ENCODE measurements at regions not wholly inside any gene's neighbourhood (a gene's known extent, or its start where the extent isn't known, plus 50 kb on each side); places are given as distances from the start of the nearest gene placed in this dataset.
"Not testable (repeated sequence)": the region's sequence is repeated elsewhere in the genome, so short reads cannot be mapped to it uniquely, and the experiment has no call there.

DNA sequence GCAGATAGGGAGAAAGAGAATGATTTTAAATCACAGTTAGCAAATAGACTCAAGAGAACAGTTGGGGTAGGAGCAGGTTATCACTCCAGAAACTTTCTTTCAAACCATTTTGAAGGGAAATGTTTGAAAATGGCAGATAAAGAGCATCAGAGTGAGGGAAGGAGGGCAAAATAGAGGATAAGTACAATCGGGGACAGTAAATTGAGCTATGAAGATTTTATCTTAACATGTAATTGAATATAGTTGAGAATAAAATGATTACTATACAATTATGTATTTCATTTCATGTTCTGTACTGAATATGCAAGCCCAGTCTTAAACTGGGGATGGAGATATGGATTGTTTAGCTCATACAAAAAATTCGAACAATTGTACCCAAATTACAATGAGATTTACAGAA is 54.0 kb downstream of the MAP10 start:
- no peak for TF ChIP-seq GATA1 (IDR thresholded peaks at IDR 0.05; ENCODE audit: low read depth, low read length)
- TF ChIP-seq POLR2A (IDR thresholded peaks at IDR 0.05; ENCODE audit: low read length): no peak
- no peak for DNase-seq

DNA sequence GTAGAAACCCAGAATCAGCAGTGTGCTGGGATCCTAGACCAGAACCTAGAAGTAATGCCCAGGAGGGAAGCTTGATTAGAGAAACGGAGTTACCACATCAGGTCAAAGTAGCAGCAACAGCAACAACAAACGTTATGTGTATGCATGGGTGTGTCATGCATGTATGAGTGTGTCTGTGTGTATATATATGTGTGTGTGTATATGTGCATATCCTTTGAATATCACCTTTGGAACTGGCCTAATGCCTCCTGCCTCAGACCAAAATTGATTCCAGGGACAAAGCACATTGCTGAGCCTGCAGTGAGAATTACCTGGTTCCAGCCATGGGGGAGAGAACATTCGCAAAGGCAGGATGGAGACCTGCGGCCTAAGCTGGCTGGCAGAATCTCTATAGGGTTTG is 55.9 kb downstream of the MAP10 start:
- no peak for DNase-seq

DNA sequence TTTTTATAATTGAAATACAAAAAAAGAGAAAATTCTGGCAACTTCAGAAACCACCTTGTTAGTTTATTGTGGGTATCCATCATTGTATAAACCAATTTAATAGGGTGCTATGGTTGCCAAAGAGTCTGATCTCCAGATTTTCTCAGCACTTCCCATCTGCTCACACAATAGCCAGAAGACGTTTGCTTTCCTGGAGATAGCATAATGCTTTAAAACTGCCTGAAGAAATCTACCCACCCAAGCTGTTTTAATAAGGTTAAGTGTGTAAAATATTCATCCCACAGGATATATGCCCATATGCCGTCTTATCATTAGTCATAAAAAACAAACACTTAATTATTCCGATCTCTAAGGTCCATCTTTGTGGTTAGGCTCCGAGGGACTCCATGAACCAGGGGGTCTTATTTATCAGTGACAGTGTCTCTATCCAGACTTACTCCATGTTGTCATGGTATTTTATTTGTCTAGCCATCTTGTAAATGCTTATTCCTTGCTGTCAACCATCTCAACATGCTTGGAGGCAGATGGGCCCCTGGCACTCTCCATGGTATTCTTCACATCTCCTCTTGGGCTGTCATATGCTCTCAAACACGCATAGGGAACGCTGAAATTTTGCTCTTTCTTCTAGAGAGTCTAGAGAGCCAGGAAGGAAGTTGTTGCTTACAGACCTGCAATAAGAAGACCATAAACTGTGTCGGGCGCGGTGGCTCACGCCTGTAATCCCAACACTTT is 58.5 kb downstream of the MAP10 start:
- TF ChIP-seq GATA1 (IDR thresholded peaks at IDR 0.05; ENCODE audit: low read depth, low read length): no peak
- no peak for TF ChIP-seq POLR2A (IDR thresholded peaks at IDR 0.05; ENCODE audit: low read length)
- DNase-seq: no peak

More for the DNA sequence above, 55.9 kb downstream of the MAP10 start:
- no peak for TF ChIP-seq GATA1 (IDR thresholded peaks at IDR 0.05; ENCODE audit: low read depth, low read length)
- TF ChIP-seq POLR2A (IDR thresholded peaks at IDR 0.05; ENCODE audit: low read length): no peak

DNA sequence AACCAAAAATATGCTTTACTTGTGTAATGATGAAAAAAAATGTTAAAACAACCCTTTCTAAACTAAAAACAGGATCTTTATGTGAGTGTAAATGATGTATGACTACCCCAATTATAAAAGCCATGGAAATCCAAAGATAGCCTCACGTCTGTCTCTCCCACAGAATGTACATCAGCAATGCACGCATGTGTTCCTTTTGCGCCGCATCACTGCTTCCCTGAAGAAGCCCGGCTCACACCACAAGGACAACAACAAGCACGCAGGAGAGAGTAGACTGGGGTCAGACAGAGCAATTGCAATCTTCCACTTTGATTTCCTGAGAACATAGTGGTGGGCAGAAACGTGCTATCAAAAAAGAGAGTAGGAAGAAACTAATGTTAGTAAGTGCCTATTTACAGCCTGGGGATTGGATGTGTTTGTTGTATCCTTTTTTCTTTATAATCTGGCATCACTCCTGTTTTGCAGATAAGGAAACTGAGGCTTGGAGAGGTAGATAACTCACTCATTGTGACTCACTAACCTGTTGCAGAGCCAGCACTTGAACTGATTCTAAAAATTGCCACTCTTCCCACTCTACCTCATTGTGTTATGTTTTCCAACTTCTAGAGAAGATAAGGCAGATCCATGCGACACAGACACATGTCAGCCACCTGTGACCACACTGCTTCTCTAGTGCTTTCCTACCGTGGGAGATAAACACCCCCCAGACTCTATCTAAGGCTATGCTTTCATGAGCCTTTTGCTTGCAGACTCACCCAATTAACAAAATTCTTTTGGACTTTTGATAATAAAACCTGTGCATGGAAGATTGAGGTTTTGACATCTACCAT is 60.1 kb downstream of the MAP10 start:
- no peak for DNase-seq
- TF ChIP-seq POLR2A (IDR thresholded peaks at IDR 0.05; ENCODE audit: low read length): no peak
- no peak for TF ChIP-seq GATA1 (IDR thresholded peaks at IDR 0.05; ENCODE audit: low read depth, low read length)

DNA sequence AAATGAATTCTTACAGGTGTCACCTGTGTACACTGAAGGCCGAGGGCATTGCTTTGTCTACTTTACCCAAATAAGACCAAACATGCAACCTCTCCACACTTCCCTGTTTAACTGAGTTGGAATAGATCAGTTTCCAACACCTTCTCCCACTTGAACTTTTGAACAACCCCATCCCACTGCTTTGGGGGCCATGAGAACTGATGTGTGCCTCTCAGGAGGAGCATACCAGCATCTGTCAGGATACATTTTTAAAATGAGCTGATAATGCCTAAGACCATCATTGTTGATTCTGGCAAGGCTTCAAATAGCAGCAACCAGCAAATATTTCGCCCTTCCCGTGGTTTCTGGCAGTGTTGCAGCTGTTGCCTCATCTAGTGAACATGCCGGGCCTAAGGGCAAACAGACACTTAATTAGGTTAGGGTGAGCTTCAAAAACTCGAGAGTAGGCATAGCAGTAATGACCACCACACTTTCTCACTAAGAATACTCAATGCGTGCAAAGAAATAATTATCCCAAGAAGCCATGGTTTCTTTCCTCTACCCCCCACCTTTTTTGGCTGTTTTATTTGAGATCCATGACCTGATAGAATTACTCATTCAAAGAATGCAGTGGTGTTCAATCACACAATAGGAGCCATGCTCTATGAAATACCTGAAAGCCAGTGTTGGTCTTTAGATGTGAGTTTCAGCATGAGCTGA is 63.7 kb downstream of the MAP10 start:
- DNase-seq: no peak
- TF ChIP-seq POLR2A (IDR thresholded peaks at IDR 0.05; ENCODE audit: low read length): no peak
- TF ChIP-seq GATA1 (IDR thresholded peaks at IDR 0.05; ENCODE audit: low read depth, low read length): no peak

DNA sequence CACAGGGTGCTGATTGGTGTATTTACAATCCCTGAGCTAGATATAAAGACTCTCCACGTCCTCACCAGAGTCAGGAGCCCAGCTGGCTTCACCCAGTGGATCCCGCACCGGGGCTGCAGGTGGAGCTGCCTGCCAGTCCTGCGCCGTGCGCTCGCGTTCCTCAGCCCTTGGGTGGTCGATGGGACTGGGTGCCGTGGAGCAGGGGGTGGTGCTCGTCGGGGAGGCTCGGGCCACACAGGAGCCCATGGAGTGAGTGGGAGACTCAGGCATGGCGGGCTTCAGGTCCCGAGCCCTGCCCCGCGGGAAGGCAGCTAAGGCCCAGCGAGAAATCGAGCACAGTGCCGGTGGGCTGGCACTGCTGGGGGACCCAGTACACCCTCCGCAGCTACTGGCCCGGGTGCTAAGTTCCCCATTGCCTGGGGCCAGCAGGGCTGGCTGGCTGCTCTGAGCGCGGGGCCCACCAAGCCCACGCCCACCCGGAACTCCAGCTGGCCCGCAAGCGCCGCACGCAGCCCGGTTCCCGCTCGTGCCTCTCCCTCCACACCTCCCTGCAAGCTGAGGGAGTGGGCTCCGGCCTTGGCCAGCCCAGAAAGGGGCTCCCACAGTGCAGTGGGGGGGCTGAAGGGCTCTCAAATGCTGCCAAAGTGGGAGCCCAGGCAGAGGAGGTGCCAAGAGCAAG is 66.2 kb downstream of the MAP10 start:
- not testable (repeated sequence) for DNase-seq

DNA sequence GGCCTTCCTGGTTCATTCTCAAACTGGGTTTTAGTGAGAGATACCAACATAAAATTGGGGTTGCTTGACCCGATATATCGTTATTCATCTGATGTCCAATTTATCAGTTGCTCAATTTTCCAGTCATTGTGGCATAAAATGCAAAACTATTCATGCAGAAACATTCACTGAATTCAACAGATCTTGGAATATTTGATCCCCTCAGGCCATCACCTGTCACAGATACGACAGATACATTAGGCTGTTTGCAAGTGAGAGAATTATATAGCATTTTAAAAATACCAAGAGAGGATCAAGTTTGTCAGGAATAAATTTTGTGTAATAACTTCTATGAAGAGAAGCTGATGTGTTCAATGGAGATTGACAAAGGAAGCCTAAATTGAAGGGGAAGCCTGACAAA is 67.1 kb downstream of the MAP10 start:
- no peak for TF ChIP-seq POLR2A (IDR thresholded peaks at IDR 0.05; ENCODE audit: low read length)
- no peak for DNase-seq

DNA sequence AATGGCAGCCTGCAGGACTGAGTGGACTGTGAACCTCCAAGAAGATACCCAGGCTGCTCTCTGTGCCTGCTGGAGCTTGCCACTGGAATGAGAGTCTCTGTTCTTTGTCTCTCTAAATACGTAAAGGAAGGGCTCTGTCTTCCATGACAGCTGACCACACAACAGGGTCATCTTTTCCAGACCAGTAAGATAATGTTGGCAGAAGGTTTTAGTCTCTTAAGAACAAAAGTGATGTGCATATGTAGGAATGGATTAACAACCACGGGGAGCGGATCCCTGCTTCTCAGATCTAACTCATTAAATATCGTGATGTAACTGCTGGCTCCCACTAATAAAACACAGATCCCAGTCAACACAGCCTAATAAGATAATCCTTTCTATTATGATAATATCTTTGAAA is 67.5 kb downstream of the MAP10 start:
- TF ChIP-seq GATA1 (IDR thresholded peaks at IDR 0.05; ENCODE audit: low read depth, low read length) (no peak), POLR2A (IDR thresholded peaks at IDR 0.05; ENCODE audit: low read length) (no peak)

DNA sequence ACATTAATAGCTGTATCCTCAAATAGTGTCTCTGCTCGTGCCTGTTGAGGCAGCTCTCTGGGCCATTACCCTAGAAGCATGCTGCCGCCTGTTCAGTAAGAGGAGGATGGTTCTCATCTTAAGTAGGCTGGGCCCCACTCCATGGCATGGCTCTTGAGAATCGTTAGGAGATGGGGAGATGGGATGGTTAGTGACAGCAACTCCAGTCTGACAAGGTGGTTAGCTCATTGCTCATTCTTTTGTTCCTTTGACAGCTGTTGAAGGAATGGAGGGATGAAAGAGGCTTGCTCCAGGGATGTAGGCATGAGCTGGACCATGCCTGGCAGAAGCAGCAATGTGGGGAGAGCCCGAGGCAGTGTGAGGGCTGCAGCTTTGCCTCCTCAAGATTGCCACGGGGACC is 68.2 kb downstream of the MAP10 start:
- DNase-seq: no peak
- no peak for TF ChIP-seq GATA1 (IDR thresholded peaks at IDR 0.05; ENCODE audit: low read depth, low read length)
- TF ChIP-seq POLR2A (IDR thresholded peaks at IDR 0.05; ENCODE audit: low read length): no peak

More for the DNA sequence above, 67.5 kb downstream of the MAP10 start:
- no peak for DNase-seq

DNA sequence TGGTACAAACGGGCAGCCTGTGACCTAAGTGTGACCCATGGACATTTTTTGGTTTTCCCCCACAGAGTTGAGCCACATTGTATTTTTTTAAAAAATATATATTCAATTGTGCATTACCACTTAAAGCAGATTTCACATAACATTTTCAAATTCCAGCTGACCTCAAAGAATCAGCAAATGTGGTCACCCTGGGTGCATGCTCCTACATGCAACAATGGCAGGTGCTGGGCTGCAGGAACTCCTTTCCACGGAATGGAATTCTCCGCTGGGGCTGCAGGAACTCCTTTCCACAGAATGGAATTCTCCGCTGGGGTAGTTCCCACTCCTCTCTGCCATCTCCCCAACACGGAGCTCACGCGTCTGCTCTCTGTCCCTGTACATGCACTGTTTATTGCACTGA is 68.7 kb downstream of the MAP10 start:
- TF ChIP-seq GATA1 (IDR thresholded peaks at IDR 0.05; ENCODE audit: low read depth, low read length) (no peak), POLR2A (IDR thresholded peaks at IDR 0.05; ENCODE audit: low read length) (no peak)
- DNase-seq: no peak

DNA sequence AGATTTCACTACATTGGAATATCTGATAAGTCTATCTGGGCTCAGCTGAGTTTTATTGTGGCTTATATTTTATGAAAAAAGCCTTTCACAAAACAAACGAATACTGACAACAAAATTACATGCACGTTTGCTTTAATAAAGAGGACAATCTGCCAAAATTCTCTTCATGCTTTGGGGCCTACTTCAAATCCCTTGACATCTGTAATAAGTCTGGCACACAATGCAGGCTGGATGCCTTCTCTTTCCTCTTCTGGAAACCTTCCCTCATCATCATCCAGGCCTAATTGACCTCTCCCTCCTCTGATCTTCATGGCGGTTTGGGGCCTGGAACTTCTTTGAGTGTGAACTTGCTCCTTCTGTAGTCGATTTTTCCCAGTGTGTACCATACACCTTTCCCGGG is 70.3 kb downstream of the MAP10 start:
- DNase-seq: no peak
- TF ChIP-seq POLR2A (IDR thresholded peaks at IDR 0.05; ENCODE audit: low read length) (no peak), GATA1 (IDR thresholded peaks at IDR 0.05; ENCODE audit: low read depth, low read length) (no peak)

DNA sequence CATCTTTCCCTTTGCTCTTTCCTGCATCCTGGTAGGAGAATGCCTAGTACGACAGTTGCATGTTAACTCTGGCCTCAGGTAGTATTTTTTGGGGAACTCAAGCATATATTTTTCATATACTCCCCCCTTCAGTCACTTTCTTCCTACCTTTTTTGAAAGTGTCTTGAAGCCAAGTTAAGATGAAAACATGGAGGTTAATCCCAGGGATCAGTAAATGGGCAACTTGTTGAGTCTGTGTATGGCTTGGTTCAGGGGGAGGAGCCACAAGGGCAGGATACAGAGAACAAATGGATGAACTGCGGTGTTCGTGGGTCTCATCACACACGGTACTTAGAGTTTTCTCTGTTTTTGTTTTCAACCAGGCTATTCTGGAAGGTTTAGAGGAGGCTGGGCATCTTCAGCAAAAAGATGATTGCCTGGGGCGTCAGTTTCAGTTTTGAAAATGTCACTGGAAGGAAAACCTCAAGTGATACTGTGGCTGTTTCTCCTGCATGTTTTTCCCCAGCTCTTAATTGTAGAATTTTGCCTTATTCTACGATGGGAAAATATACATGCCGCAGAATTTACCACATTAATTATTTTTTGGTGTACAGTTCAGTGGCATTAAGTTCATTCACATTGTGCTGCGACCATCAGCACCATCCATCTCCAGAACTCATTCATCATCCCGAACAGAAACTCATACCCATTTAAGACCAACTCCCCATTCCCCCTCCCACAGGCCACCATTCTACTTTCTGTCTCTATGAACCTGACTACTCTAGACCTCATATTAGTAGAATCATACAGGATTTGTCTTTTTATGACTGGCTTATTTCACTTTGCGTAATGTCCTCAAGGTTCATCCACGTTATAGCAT is 71.5 kb downstream of the MAP10 start:
- no peak for DNase-seq
- no peak for TF ChIP-seq POLR2A (IDR thresholded peaks at IDR 0.05; ENCODE audit: low read length)
- TF ChIP-seq GATA1 (IDR thresholded peaks at IDR 0.05; ENCODE audit: low read depth, low read length): no peak

DNA sequence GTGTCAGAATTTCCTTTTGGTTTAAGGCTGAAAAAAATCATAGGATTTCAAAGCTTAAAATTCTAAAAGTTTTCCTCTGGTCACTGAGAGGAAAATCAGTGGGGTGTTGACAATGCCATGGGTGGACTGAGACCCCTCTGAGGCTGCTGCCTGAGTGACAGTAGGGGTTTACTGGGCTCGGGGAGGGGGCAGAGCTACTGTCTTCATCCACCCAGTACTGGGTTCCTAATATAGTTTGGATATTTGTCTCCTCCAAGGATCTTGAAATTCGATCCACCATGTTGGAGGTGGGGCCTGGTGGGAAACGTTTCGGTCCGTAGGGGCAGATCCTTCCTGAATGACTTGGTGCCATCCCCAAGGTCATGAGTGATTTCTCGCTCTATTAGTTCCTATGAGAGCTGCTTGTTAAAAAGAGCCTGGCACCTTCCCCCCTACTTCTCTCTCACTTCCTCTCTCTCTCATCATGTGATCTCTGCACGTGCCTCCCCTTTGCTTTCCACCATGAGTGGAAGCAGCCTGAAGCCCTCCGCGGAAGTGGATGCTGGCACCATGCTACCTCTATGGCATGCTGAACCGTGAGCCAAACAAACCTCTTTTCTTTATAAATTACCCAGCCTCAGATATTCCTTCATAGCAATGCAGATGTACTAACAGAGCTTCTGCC is 72.3 kb downstream of the MAP10 start:
- no peak for DNase-seq
- TF ChIP-seq GATA1 (IDR thresholded peaks at IDR 0.05; ENCODE audit: low read depth, low read length) (no peak), POLR2A (IDR thresholded peaks at IDR 0.05; ENCODE audit: low read length) (no peak)
